ENCODE measurements at regions not wholly inside any gene's neighbourhood (a gene's known extent, or its start where the extent isn't known, plus 50 kb on each side); places are given as distances from the start of the nearest gene placed in this dataset.
"Not testable (repeated sequence)": the region's sequence is repeated elsewhere in the genome, so short reads cannot be mapped to it uniquely, and the experiment has no call there.

DNA sequence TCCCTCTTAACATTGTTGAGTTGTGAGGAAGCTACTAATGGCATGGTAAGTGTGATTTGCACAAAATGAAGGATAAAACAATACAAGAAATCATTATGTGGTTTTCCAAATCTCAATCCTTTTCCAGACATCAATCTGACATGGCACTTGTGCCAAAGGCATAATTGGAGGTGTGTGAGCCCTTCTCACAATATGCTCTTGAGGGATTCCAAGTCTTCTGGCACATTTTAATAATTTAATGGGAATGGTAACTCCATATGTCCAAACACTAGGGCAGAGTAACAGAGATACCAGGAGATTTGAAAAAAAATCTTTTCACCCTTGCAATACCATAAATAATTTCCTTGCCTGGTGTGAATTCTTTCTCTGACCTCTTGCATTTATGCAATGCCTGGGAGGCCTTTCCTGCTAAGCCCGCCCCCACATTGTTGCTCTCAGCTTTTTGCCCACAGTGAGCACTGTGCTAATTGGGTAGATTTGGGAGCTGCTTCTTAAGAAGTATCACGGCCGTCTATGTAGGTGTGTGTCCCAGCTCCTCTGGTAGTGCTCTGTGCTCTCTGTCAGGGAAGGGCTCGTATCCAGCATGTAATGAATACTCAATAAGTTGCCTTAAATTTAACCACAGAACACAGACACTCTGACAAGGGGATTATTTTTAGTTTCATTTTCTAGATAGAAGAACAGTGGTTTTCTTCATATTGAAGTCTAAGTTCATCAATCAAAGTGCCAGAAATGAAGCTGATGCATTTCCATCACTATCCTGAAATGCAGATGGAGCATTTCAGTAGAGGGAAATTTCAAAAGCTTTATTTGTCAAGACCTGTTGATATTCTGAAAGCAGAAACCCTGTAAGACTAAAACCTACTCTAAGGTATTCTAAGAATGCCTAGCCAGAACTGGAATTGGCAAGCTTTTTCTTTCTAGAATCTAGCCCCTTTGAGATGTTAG, 54.4 kb upstream of the CEP85L start:
- Histone ChIP-seq H3K4me2 (ENCODE audit: unreplicated experiment) (peak overlapping the region; percentile 91), H3K79me2 (ENCODE audit: insufficient read depth) (no peaks in the 10 kb centered on the region), H3F3A (ENCODE audit: insufficient read depth) (peaks cover 55% of the 10 kb centered on the region), H3K36me3 (ENCODE audit: low read depth) (no peaks in the 10 kb centered on the region), H3K27ac (peak overlapping the region; percentile 63), H3K4me1 (ENCODE audit: insufficient read depth) (peaks cover 50% of the 10 kb centered on the region), H3K4me3 (peak overlapping the region; percentile 61), H4K20me1 (ENCODE audit: insufficient read depth) (no peaks in the 10 kb centered on the region), H3K9me2 (ENCODE audit: insufficient read depth) (no peaks in the 10 kb centered on the region), H3K27me3 (replicated peaks; ENCODE audit: insufficient read depth) (no peaks in the 10 kb centered on the region), H3K9ac (peak overlapping the region; percentile 51), H2AFZ (peak overlapping the region; percentile 31; the same call in 1 of the 2 replicates), H3K9me3 (ENCODE audit: low read depth) (no peaks in the 10 kb centered on the region)
- peak; percentile 79 for DNase-seq
- TF ChIP-seq EZH2 (IDR thresholded peaks at IDR 0.05; ENCODE audit: insufficient read depth, poor library complexity, severe bottlenecking) (no peak), EZH2phosphoT487 (IDR thresholded peaks at IDR 0.05; ENCODE audit: insufficient read depth, low read depth) (no peak)
- WGBS, 2 experiments (ENCODE audit: low coverage in 1 of 2, low lambda C conversion rate in 2 of 2, missing lambda C conversion rate in 2 of 2): 35 to 42% methylated on average over 4 of the region's 4 CpGs
- in situ Hi-C loops (cut with MboI): no loop called here

DNA sequence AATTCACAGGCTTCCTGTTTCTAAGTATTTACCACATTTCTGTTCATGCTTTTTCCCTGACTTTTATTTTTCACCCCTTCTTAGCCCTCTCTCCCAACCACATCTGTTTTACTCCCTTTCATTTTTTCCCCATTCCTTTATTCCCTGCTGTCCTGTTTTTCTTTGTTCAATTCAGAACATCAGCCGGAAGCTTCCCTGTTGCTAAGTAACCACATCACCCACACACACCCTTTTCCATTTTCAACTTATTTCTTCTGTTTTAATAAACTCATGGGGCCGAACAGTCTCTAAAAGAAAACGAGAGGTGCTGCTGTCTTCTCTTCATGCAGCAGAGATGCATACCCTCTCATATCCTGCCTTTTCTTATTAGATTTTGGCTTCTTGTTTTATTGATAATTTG, 53.5 kb upstream of the CEP85L start:
- peak overlapping the region; percentile 91 for H3K4me2 ChIP-seq (ENCODE audit: unreplicated experiment)

DNA sequence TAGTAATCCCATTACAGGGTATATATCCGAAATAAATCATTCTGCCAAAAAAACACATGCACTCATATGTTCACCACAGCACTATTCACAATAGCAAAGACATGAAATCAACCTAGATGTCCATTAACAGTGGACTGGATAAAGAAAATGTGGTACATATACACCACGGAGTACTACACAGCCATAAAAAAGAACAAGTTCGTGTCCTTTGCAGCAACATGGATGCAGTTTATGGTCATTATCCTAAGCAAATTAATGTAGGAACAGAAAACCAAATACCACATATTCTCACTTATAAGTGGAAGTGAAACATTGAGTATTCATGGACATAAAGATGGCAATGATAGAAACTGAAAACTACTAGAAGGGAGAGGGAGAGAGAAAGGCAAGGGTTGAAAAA, 49.9 kb upstream of the CEP85L start:
- DNase-seq; H3K27me3 ChIP-seq (replicated peaks; ENCODE audit: insufficient read depth); H3K9me2 ChIP-seq (ENCODE audit: insufficient read depth); H4K20me1 ChIP-seq (ENCODE audit: insufficient read depth); H3K4me2 ChIP-seq (ENCODE audit: unreplicated experiment); in situ Hi-C loops (cut with MboI); H2AFZ ChIP-seq; H3K27ac ChIP-seq; H3K79me2 ChIP-seq (ENCODE audit: insufficient read depth); H3K9me3 ChIP-seq (ENCODE audit: low read depth); H3K9ac ChIP-seq; H3K36me3 ChIP-seq (ENCODE audit: low read depth); H3K4me3 ChIP-seq: not testable (repeated sequence)
- Histone ChIP-seq H3F3A (ENCODE audit: insufficient read depth) (peaks cover 15% of the 10 kb centered on the region), H3K4me1 (ENCODE audit: insufficient read depth) (peaks cover 16% of the 10 kb centered on the region)
- 86 to 87% methylated on average over 3 of the region's 3 CpGs for WGBS, 2 experiments (ENCODE audit: low coverage in 1 of 2, low lambda C conversion rate in 2 of 2, missing lambda C conversion rate in 2 of 2)

More for the DNA sequence above, 53.5 kb upstream of the CEP85L start:
- WGBS, 2 experiments (ENCODE audit: low coverage in 1 of 2, low lambda C conversion rate in 2 of 2, missing lambda C conversion rate in 2 of 2): 46 to 54% methylated on average over 3 of the region's 3 CpGs
- H4K20me1 ChIP-seq (ENCODE audit: insufficient read depth): no peaks in the 10 kb centered on the region
- H3K9me3 ChIP-seq (ENCODE audit: low read depth): no peaks in the 10 kb centered on the region
- H3K9ac ChIP-seq: no peak overlapping the region
- no peaks in the 10 kb centered on the region for H3K36me3 ChIP-seq (ENCODE audit: low read depth)
- H2AFZ ChIP-seq: no peak overlapping the region
- TF ChIP-seq EZH2phosphoT487 (IDR thresholded peaks at IDR 0.05; ENCODE audit: insufficient read depth, low read depth) (no peak), EZH2 (IDR thresholded peaks at IDR 0.05; ENCODE audit: insufficient read depth, poor library complexity, severe bottlenecking) (no peak)
- H3K79me2 ChIP-seq (ENCODE audit: insufficient read depth): no peaks in the 10 kb centered on the region
- H3F3A ChIP-seq (ENCODE audit: insufficient read depth): peaks cover 47% of the 10 kb centered on the region
- 0 out of 2 replicates have a peak overlapping the region, but pooled peaks have one; percentile 61 for H3K4me3 ChIP-seq
- peak; percentile 29 for DNase-seq
- in situ Hi-C loops (cut with MboI): no loop called here
- peaks cover 42% of the 10 kb centered on the region for H3K4me1 ChIP-seq (ENCODE audit: insufficient read depth)
- H3K27me3 ChIP-seq (replicated peaks; ENCODE audit: insufficient read depth): no peaks in the 10 kb centered on the region
- H3K9me2 ChIP-seq (ENCODE audit: insufficient read depth): no peaks in the 10 kb centered on the region
- H3K27ac ChIP-seq: no peak overlapping the region

Data from GM23248 (cell line).